ENCODE measurements at regions not wholly inside any gene's neighbourhood (a gene's known extent, or its start where the extent isn't known, plus 50 kb on each side); places are given as distances from the start of the nearest gene placed in this dataset.
"Not testable (repeated sequence)": the region's sequence is repeated elsewhere in the genome, so short reads cannot be mapped to it uniquely, and the experiment has no call there.

DNA sequence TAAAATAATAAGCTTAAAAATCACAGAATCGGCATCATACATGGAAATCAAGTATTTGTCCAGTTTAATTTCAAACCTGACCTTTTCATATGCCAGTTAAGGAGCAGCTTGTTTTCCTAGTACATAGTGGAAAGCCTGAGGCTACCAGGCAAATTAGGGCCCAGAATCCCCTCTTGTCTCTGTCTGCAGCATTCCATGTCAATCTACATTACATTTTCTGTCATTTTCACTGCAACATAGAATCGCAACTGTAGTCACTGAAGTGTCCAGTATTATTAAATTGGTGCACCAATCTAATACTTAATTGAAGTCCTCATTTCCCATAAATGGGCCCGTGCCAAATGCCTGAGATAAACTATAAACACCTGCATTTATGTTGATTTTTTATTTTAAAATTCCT lies 1352.2 kb upstream of the ACO1 start:
- DNase-seq = no peak

GRCh38 chr9:31034311-31034710 lies 1350.1 kb upstream of the ACO1 start:
- DNase-seq = no peak

GRCh38 chr9:31040564-31040963 lies 1343.9 kb upstream of the ACO1 start:
- DNase-seq = no peak

DNA sequence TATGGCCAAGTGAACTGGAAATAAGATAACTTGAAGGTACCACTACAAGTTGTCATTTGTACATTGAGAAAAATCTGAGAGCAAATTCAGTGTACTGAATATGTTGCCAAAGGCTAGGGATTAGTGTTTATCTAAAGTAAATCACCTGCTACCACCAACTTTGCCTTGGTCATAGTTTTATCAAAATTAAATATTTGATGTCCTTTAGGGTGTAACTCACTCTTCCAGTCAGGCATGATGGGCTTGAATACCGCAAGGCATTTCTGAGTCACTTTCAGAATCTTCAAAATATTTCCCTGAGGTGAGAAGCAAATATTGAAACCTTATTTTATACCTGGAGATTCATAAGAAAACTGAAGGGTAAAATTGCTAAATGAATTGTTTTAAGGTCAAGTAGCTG lies 1338.6 kb upstream of the ACO1 start:
- DNase-seq = no peak

- DNase-seq = not testable (repeated sequence)
Measured at GRCh38 chr9:31061592-31061991, 1322.9 kb upstream of the ACO1 start.

GRCh38 chr9:31065691-31066090 lies 1318.8 kb upstream of the ACO1 start:
- no peak for DNase-seq

DNA sequence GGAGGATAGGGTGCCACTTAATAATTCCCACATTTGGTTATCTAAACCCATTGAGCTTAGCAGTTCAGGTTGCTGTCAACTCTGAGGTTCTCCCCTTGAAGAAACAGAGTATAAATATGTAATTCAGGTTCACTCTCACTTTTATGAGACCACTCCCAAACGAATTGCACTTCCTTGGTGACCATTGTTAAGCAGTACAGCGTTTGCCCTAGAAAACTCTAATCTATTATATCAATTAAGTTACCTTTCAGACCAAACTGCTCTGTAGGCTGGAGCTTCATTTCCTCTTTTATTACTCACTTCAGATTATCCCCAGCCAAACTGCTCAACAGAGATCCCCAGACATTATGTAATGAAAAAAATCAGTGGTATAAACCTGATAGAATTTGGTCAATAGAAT lies 1317.0 kb upstream of the ACO1 start:
- DNase-seq = no peak

DNA sequence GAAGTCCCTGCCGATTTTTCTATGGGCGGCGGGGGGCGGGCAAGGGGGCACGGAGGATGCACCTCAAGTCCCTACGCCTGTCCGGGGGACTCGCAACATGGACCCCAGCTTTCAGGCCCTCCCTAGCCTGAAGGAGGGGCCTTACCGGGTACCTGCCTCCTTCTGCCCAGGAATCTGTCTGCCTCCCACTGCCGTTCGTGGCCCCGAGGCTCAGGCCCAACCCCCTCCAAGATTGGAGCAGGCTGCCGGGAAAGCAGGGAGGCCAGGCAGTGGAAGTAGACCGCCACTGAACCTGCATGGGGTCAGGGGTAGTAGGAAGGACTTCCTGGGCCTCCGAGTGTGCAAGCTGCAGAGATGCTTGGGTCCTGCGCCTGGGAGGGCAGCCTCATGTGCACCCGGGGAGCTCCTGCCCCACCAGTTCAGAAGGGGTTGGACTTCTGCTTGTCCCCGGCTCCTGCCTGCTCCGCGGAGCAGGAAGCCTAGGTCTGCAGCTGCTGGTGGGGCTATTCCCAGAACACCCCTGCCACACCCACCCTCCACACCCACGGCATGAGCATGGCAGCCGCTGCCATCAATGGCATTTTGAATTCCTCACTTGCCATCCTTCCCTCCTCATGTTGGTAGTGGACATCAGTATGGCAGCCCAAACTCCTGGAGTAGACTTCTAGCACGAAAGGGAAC lies 1312.7 kb upstream of the ACO1 start:
- DNase-seq = no peak

- no peak for DNase-seq
Measured at GRCh38 chr9:31078175-31078574, 1306.3 kb upstream of the ACO1 start.

- peak in 1 of 51 donors; percentile 8 for DNase-seq
Measured at GRCh38 chr9:31084350-31084749, 1300.1 kb upstream of the ACO1 start.

DNA sequence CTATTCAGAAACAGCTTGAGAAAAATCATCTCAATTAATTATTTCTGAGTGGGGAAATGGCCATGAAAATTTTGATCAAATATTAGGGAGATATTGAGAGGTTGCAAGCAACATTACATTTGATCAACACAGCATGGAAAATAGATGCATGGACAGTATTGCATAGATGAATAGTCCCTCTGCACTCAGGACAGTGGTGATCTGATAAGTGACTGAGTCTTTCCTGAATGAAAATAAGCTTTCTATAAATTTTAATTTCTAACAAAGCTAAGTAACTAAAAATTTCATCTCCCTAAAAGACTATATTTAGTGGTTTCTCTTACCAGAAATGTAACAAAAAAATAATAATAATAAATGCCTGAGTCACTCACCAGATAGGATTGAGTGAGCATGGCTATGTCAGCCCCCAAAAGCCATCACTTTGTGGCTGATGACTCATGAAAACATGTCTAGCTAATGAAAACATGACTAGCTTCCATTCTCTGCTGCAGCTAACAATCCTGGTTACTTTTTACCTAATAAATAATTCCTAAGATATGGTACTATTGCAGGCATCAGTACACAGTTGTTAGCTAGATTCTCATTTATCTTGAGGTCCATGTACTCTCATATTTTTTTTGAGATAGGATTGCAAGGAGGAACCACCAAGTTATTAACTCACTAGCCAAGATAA lies 1294.8 kb upstream of the ACO1 start:
- DNase-seq = no peak

DNA sequence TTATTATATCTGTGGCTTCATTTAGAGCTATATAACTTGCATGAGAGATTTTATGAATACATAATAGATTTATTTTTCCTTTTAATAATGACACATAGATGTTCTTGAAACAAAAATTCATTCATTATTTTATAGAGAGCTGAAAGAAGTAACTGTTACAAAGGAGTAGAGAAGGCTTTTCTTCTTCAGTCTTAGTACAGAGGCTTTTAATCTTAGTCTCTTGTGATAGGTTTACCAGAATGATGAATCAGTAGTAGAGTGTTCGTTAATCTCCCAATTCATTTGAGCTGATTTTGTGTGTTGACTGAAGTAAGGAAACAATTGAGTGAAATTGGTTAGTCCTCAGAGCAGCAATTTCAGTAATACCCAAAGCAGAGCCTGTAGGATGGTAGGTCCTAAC lies 1284.1 kb upstream of the ACO1 start:
- no peak for DNase-seq

GRCh38 chr9:31103836-31104235 lies 1280.6 kb upstream of the ACO1 start:
- no peak for DNase-seq

- DNase-seq = no peak
Measured at GRCh38 chr9:31104249-31104648, 1280.2 kb upstream of the ACO1 start.

DNA sequence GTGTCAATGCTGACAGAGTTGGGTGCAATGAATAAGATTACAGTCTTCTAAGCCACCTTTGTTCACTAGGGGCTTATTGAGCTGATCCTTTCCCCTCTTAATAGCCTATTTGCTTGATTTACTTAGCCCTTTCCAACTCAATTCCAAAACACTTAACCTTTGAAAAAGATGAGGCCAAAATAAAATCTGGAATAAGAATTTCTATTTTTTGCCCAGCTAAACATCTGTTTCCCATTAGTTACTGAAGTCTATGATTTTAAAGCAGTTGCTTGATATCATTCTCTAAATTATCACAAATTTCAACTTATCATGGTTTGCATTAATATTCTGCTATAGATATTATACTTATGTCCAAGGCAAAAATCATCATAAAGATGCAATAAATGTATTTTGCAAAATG lies 1272.0 kb upstream of the ACO1 start:
- DNase-seq = no peak

- DNase-seq = no peak
Measured at GRCh38 chr9:31114346-31114745, 1270.1 kb upstream of the ACO1 start.

- no peak for DNase-seq
Measured at GRCh38 chr9:31119890-31120454, 1264.5 kb upstream of the ACO1 start.

- no peak for DNase-seq
Measured at GRCh38 chr9:31124389-31124788, 1260.1 kb upstream of the ACO1 start.

DNA sequence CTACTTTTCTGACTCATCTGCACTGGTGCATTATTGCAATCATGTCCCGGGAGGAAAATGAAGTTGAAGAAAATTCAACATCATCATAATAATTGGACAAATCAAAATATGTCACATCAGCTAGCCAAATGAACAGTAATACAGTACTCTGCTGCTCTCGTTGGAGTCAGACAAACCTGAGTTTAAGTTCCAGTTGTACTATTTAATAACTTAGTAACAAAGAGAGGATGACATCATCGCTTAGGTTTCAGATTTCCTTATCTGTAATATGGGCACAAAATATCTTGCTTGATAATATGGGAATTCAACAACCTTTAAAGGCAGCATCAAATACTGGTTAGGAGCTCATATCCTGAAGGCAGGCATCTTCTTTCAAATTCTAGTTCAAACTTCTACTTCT lies 1248.9 kb upstream of the ACO1 start:
- no peak for DNase-seq

DNA sequence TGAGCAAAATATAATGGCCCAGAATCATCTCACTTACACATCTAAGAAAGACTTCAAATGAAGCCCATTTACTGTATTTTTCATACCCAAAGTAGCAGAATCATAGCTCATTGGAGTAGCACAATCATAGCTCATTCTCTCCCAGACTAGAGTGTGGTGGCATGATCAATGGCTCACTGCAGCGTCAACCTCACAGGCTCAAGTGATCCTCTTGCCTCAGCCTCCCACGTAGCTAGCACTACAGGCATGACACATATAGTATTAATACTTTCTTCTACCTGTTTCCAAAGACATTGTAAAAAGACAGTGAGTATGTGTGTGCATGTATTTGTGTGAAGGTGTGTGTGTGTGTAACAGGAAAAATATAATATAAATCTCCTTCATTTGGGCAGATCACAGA lies 1247.9 kb upstream of the ACO1 start:
- no peak for DNase-seq

DNA sequence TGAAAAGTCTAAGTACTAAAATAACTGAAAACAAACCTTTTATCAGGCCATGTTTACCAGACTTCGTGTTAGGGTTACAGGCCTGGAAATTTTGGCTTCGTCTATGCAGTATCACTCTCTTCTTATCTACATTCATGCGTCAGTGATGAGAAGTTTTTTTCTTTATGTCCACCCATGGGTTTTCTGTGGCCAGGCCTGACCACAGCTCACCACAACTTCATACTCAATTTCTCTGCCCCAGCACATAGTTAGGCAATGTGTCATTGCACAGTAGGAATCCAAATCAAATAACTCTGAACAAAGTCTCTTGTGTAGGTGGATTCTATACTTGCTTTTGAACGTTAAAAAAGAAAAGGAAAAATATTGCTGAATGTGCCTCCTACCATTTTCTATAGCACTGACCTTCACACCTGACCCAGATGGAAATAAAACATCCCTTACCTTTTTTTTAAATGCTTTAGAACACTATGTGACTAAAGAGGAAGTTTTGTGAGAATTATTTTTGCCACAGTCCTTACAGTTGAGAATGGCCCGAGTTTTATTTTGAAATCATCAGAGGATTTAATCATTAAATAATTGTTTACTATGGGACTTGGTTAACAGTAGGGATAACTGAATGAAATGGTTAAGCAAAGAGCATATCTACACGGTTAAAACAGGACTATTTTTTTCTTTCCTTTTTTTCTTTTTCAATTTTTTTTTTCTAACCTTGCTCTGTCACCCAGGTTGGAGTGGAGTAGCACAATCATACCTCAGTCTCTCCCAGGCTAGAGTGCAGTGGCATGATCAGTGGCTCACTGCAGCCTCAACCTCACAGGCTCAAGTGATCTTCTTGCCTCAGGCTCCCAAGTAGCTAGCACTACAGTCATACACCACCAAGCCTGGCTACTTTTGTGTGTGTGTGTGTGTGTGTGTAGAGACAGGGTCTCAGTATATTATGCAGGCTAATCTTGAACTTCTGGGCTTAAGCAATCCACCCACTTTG lies 1247.0 kb upstream of the ACO1 start:
- no peak for DNase-seq

DNA sequence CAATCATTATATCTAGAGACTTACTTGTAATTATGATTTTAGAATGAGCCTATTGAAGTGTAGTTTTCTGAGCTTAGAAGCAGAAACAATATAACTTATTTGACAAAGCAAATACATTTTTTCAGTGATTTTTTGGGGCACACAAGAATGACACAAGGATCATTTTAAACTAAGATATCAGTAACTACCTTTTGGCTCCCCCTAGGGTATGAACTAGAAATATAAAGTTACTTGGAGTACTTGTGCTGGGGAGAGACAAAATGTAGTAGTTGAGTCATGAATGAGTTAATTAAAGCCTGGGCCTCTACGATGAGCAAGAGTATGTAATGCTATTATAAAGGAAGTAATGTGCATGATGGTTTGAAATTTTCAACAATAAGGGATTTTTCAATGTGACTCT lies 1244.1 kb upstream of the ACO1 start:
- no peak for DNase-seq
